ENCODE measurements at regions not wholly inside any gene's neighbourhood (a gene's known extent, or its start where the extent isn't known, plus 50 kb on each side); places are given as distances from the start of the nearest gene placed in this dataset.

- no peak for DNase-seq (ENCODE audit: low read depth in 2 of 2)
Measured at GRCh38 chr5:166172597-166172996, 2118.8 kb upstream of the WWC1 start.

- DNase-seq (ENCODE audit: low read depth in 2 of 2) = no peak
Measured at GRCh38 chr5:166178411-166179080, 2112.9 kb upstream of the WWC1 start.

- DNase-seq (ENCODE audit: low read depth in 2 of 2) = no peak
Measured at GRCh38 chr5:166185185-166185584, 2106.3 kb upstream of the WWC1 start.

- no peak for DNase-seq (ENCODE audit: low read depth in 2 of 2)
Measured at GRCh38 chr5:166188501-166189325, 2102.7 kb upstream of the WWC1 start.

- DNase-seq (ENCODE audit: low read depth in 2 of 2) = no peak
Measured at GRCh38 chr5:166192696-166193095, 2098.7 kb upstream of the WWC1 start.

GRCh38 chr5:166195981-166196380 lies 2095.5 kb upstream of the WWC1 start:
- no peak for DNase-seq (ENCODE audit: low read depth in 2 of 2)

- DNase-seq (ENCODE audit: low read depth in 2 of 2) = no peak
Measured at GRCh38 chr5:166200532-166200931, 2090.9 kb upstream of the WWC1 start.

GRCh38 chr5:166211640-166212039 lies 2079.8 kb upstream of the WWC1 start:
- DNase-seq (ENCODE audit: low read depth in 2 of 2) = no peak

- DNase-seq (ENCODE audit: low read depth in 2 of 2) = no peak
Measured at GRCh38 chr5:166236327-166236726, 2055.1 kb upstream of the WWC1 start.

- DNase-seq (ENCODE audit: low read depth in 2 of 2) = no peak
Measured at GRCh38 chr5:166240705-166241104, 2050.7 kb upstream of the WWC1 start.

- no peak for DNase-seq (ENCODE audit: low read depth in 2 of 2)
Measured at GRCh38 chr5:166245556-166245955, 2045.9 kb upstream of the WWC1 start.

- no peak for DNase-seq (ENCODE audit: low read depth in 2 of 2)
Measured at GRCh38 chr5:166251786-166252185, 2039.7 kb upstream of the WWC1 start.

- DNase-seq (ENCODE audit: low read depth in 2 of 2) = no peak
Measured at GRCh38 chr5:166257661-166258060, 2033.8 kb upstream of the WWC1 start.

- no peak for DNase-seq (ENCODE audit: low read depth in 2 of 2)
Measured at GRCh38 chr5:166262395-166262794, 2029.0 kb upstream of the WWC1 start.

- no peak for DNase-seq (ENCODE audit: low read depth in 2 of 2)
Measured at GRCh38 chr5:166267907-166268306, 2023.5 kb upstream of the WWC1 start.

- DNase-seq (ENCODE audit: low read depth in 2 of 2) = no peak
Measured at GRCh38 chr5:166270712-166271111, 2020.7 kb upstream of the WWC1 start.

- DNase-seq (ENCODE audit: low read depth in 2 of 2) = no peak
Measured at GRCh38 chr5:166276006-166276405, 2015.4 kb upstream of the WWC1 start.

- DNase-seq (ENCODE audit: low read depth in 2 of 2) = no peak
Measured at GRCh38 chr5:166279828-166280227, 2011.6 kb upstream of the WWC1 start.

GRCh38 chr5:166281433-166281832 lies 2010.0 kb upstream of the WWC1 start:
- no peak for DNase-seq (ENCODE audit: low read depth in 2 of 2)

GRCh38 chr5:166282939-166283338 lies 2008.5 kb upstream of the WWC1 start:
- DNase-seq (ENCODE audit: low read depth in 2 of 2) = no peak

GRCh38 chr5:166285361-166285760 lies 2006.1 kb upstream of the WWC1 start:
- no peak for DNase-seq (ENCODE audit: low read depth in 2 of 2)

- no peak for DNase-seq (ENCODE audit: low read depth in 2 of 2)
Measured at GRCh38 chr5:166286832-166287231, 2004.6 kb upstream of the WWC1 start.

GRCh38 chr5:166287866-166288265 lies 2003.6 kb upstream of the WWC1 start:
- no peak for DNase-seq (ENCODE audit: low read depth in 2 of 2)

Measured in activated CD8-positive, alpha-beta memory T cell treated with anti-CD3 and anti-CD28 coated beads for 4 hours (primary cell).